HG02981 (cell line): ENCODE measurements at regions not wholly inside any gene's neighbourhood (a gene's known extent, or its start where the extent isn't known, plus 50 kb on each side); places are given as distances from the start of the nearest gene placed in this dataset.
"Not testable (repeated sequence)": the region's sequence is repeated elsewhere in the genome, so short reads cannot be mapped to it uniquely, and the experiment has no call there.

Experiments
- ATAC-seq: cut with Tn5 transposase; IDR thresholded peaks from one replicate; pipeline ENCODE4 v1.9.1; 2021; ENCODE audit warnings: mild to moderate bottlenecking, moderate library complexity; ENCODE audit not compliant: unreplicated experiment

DNA sequence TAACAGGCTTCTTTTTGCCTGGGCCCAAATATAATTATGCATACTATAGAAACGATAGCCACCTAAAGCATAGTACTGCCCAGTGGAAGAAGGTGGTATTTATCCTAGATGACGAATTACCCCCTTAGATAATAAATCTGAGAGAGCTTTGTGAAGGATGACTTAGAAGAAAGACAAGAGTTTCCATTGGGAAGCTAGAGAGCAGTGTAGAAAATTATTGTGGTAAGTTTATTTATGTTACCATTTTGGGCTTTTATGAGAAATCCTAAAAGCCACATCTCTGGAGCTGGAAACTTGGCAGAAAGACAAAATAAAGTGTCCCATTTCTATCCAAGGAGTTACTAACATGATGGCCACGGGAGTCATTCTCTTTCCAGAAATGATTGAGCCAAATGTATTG lies 172.0 kb upstream of the SEMA6A start:
- ATAC-seq = no peak

DNA sequence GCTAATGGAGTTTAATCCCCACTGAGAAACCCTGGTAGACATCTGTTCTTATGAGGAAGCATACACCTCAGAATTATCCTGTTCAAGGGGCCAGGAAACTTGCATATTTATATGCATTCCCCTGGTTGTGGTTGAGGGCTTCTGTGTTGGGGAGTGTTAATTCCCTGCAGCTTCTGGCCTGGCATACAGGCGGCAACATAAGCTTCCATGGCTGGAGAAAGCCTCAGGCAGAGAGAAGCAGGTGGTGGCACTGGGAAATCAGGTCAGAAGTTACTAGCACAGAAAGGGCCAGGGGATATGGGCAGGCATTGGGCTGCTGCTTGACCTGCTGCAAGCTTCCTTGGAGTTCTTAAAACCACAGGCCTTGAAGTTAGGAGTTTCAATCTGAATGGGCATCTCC lies 166.1 kb upstream of the SEMA6A start:
- no peak for ATAC-seq

DNA sequence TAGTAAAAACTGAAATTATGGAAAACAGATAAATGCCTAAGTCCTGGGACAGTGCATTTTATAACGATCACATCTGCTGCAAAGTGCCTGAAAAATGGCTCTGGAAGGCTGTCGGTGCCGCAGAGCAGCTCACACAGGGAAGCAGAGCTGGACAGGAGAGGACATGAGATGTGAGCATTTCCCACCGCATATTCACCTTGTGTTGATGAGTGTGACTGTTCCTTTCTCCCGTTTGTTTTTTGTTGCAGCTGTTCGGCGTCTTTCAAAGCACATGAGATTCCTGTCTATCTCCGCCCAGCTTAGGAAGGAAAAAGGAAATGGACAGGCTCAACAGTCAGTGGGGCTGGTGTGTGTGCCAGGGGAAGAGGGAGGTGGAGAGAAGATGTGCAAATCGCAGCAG lies 164.9 kb upstream of the SEMA6A start:
- no peak for ATAC-seq

DNA sequence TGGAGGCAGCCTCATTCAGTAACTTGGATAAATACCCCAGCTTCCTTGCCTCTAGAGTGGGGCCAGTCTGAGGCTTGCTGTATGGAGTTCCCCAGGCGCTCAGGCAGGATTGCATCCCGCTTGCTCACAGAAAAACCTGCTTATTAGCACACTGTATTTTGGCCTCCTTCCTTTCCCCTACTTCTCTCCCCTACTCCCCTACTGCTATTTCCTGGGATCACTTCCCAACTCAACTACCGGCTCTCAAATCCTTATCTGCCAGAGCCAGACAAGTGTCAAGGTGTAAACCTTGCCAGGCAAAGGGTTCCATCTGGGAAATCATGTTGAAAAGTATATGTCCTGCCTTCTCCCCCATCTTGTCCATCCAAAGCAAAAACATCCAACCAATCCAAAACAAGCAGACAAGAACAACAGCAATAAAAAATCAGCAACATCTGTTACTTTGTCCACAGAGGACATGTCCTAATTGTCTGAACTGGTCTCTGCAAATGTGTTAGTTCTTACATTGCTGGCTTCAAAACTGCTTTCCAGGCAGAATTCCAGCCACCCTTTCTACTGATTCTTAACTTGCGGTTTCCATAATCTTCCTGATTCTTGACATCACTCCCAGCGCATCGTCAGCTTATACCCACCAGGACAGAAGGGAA lies 164.1 kb upstream of the SEMA6A start:
- ATAC-seq = no peak

DNA sequence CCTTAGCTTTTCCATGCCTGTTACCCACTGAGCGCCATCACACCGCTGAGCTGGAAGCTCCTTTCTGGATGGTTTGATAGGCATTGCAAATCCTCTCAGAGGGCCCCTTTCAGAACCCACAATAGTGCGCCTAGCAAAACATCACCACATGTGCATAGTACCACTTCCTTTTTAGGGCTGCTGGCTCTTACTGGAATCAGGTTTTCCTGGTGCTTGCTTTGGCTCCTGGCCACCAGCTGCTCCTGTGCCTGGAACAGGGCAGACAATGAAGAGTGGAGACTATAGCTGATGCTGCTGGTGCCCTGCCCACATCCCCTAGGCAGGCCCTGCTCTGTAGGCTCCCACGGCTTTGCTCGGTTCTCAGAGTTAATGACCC lies 163.6 kb upstream of the SEMA6A start:
- ATAC-seq = no peak

DNA sequence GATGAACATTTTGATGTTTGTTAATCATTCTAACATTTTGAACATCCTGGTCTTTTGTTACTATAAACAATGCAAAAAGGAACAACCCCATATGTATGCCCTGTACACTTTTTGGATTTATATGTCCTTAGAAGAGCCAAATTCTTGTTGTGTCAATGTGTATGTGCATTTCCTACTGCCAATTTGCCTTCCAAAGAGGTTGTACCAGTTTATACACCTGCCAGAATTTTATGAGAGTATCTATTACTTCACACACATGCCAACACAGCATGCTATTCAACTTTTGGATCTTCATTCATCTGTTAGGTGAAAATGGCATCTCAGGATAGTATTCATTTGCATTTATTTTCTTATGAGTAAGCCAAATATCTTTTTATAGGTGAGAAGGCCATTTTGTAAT lies 162.0 kb upstream of the SEMA6A start:
- no peak for ATAC-seq

DNA sequence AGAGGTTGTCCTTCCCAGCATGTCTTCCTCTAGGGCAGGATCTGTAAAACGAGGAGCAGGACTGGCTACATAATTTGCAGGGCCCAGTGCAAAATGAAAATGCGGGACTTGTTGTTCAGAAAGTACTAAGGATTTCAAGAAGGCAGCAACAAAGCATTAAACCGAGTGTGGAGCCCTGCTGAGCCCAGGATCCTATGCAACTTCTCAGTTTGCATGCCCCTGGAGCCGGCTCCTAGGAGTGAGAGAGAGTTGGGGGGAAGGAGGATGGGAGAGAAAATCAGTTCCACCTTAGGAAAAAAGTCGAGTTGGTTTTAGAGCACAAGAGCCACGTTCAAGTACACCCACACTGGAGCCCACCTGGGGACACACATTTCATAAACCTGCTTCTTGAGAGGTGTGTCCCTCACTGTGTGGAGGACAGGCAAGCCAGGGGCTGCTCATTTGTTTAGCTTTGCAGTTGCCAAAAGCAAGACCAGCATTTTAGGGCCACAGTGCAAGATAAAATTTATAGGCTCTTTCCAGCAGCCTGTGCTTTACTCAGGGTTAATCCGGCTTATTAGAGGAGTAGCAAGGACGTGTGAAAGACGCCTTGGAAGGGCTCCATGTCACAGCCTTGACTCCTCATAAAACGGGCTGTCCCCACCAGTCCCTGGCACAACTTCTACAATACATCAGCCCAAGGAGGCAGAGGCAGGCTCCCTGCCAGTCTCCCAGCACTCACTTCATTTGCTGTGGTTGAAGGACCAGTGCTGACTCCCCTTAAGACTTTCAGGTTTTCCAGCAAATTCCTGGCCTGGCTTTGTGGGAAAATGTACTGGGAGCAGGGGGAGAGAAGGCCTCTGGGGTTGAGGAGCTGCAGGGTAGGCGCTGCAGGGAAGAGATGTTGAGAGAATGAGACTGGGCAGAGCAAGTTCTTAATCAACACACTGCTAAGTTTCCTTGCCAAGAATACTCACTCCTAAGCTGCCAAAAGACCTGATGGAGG lies 159.7 kb upstream of the SEMA6A start:
- no peak for ATAC-seq

DNA sequence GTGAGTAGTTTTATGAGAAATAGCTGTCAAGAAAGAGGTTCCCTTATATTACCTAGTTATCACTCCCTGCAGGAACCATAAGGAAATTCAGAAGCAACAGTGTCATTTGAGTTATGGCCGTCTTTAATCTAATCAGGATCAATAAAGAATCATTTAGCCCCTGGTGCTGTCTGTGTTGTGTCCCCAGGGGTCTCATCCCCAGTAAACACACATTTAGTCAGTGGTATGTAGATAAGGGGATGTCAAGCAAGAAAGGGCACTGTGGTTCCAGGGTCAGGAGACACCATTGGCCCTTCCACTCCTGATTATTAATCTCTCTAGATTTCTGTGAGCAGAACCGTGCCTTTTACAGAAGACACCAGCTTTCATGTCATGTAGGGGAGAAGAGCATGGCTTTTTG lies 158.0 kb upstream of the SEMA6A start:
- ATAC-seq = no peak

DNA sequence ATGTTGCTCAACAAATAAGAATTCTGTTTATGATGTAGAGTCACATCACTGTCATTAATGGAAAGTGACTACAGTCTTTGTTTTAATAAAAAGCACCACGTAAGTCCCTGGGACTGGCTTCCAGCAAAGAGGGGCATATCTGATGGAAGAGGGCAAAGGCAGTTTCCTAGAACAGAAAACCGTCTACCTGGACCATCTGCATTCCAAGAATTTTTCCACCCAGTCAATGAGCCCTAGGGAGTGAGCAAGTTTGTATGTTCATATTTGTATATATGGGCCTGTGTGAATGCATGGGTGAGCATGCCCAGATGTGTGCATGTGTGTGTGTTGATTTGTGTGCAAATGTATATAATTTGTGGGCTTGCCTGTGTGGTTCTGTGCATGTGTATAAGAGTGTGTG lies 156.8 kb upstream of the SEMA6A start:
- ATAC-seq = no peak

DNA sequence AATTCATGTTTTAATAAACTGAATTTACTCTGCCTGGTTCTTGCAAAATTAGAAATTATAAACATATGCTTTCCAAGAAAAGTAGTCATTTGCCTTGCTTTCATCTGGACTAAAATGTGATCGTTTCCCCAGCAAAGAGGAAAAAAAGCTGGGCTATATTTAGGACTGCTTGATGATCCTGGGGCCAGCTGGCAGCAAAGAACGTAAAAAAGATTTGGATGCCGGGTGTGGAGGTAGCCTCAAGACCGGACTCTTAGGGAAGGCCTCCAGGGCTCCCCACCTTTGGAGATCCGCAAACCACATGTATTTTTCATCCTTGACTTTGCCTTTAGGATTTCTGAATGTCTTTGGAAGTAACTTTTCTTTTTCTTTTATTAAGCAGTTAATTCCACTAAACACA lies 156.1 kb upstream of the SEMA6A start:
- ATAC-seq = no peak

DNA sequence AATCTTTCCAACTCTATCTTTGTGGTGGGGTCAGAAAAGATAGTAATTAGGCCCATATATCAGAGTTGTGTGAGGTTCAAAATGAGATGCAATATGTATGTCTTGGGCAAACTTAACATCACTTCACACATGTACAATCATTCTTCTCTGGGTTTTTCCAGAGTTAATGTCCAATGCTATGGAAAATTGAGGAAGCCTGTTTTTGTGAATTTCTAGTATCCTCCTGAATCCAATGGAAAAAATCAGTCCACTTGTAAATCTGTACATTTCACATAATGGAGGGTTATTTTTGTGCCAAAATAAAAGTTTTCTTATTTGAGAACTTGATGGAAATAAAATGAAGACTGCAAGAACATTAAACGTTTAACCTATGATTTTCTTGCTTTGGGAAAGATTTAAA lies 155.6 kb upstream of the SEMA6A start:
- ATAC-seq = no peak

DNA sequence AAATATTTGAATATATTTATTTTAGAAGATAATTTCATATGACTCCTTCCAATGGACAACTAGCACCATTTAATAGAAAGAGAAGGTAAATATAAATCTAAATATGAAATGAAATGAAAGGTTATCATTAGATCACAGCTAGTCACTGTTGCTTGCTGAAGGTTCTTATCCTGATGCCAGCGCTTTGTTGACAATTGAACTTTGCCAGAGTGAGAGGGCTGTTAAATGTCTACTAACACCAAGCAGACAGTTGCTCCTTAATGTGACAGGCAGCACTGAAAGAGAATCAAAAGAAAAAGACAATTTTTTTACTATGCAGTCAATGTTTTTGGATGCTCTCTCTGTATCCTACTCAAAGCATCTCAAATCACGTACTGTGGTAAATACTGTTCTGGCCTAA lies 152.6 kb upstream of the SEMA6A start:
- no peak for ATAC-seq

DNA sequence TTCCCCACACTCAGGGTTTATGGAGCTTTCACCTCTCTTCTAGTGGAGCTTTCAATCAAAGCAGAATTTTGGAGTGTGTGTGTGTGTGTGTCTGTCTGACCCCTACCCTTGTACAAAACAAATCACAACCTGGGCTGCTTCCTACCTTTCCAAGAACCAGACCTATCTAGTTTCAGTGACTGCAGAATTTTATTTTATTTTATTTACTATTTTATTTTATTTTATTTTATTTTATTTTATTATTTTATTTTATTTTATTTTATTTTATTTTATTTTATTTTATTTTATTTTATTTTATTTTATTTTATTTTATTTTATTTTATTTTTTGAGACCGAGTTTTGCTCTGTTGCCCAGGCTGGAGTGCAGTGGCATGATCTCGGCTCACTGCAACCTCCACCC lies 151.6 kb upstream of the SEMA6A start:
- ATAC-seq = not testable (repeated sequence)

DNA sequence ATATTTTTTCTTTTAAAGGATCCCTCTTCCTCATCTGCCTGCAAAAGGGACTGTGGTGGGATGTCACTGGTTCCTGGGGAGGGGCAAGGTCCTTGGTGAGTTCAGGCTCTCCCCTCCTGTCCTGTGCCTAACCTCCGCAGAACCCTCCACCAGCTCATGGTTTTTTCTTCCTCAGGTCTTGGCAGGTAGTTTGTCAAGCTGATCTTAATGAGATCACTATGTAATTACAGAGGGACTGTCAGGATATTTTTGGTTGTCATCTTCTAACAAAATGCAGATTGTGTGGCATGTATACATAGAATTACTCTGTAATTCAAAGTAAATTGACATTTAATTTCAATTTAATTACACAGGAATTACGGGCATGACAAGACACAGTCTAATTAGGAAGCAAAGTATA lies 150.3 kb upstream of the SEMA6A start:
- ATAC-seq = no peak

DNA sequence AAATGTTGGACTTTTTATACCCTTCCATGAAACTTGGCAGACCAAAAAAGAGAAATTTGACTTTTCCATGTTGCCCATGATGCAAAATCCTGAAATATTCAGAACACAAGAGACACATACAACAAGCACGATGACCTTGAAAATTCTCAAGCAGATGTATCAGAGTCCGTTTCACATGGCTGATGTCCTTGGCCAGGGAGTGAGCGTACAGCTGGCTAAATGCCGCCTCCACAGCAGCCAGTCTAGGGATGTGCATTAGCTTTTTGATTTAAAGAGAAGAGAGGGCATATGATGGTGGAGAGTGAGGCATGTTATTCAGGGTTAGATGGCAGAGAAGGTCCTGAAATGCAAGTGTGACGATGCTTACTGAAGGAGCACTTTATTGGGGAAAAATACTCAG lies 148.0 kb upstream of the SEMA6A start:
- ATAC-seq = no peak

DNA sequence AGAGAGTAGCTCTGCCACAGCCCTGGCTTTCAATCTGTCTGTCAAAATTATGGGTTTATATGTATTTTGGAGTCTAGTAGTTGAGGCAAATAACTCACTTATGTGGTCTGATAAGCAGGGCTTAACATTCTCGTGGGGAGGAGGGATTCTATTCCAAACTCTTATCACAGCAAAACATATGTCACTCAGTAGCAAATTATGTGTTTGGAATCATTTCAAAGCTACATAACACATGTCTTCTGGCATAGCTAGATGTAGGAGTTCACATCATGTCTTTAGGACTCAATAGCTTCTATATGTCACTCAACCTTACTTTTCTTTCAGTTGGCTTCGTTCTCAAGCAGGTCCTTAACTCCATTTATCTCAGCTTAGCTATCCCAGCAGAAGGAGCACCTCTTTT lies 144.5 kb upstream of the SEMA6A start:
- ATAC-seq = no peak

DNA sequence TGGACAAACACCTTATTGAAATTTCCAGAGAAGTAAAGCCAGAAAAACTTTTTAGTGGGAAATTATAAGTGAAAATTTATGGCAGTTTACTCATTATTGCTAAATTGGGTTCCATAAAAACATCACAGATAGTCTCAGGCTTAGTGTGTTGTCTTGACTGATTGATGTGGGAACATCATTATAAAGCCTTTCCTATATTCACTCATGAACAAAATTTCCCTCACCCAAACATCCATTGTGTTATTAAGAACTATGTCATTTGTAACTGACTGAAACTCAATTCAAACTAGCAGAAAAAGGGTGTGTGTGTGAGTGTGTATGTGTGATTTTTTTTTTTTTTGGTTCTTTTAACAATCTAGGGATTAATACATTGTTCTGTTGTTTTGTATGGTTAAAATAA lies 143.7 kb upstream of the SEMA6A start:
- ATAC-seq = no peak

DNA sequence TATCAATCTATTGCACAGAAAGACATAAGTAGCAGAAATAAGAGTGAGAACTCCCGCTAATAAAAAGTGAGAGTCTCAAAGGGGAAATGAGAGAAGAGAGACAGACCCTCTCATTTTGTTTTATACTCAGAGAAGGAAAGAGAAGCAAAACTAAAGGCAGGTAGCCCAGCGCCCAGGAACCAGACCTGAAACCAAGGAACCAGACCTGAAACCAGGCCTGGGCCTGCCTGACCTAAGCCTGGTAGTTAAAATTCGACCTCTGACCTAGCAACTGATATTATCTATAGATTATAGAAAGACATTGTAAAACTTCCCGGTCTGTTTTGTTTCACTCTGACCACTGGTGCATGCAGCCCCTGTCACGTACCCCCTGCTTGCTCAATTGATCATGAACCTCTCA lies 134.5 kb upstream of the SEMA6A start:
- ATAC-seq = no peak

DNA sequence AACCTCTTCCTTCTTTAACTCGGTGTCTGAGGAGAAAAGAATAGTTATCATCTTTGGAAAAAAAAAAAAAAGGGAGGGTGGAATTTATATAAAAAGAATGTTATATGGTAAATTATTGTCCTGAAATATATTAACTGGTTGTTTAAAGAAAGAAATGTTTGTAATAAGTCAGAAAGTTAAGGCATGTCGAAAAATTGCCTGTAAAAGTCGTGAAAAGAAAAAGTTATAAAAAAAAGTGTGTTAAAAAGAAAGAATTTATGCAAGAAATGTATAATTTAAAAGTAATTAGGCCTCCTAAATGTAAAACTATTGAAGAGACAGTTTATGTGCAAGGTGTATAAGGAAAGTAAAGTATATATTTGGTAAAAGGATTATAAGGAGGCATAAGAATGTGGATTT lies 130.5 kb upstream of the SEMA6A start:
- not testable (repeated sequence) for ATAC-seq

DNA sequence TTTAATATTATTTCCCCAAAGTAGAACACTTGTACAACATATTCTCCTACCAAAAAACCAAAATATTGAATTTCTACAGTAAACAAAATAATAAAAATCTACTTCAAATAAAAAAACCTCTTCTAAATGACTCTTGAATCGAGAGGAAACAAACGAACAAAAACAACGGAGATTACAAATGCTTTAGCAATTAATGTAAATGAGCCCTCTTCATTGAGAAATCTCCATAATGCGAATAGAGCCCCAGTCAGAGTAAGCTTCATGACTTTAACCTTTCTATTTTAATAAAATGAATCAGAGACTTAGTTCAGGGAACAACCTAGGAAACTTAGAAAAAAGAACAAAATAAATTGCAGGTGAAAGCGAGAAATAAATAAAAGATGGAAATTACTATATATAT lies 129.3 kb upstream of the SEMA6A start:
- ATAC-seq = no peak

DNA sequence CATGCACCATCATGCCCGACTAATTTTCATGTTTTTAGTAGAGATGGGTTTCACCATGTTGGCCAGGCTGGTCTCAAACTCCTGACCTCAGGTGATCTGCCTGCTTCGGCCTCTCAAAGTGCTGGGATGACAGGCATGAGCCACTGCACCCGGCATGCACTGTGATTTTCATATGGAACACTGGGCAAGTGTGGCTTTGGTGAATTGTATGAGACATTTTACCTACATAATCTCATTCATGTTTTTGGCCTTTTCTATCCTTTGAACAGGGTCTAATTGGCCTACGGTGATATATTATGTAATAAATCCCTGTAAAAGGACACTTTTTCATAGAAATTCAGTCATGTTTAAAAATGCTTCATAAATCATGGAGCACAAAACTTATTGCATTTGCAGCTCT lies 128.7 kb upstream of the SEMA6A start:
- ATAC-seq = no peak

DNA sequence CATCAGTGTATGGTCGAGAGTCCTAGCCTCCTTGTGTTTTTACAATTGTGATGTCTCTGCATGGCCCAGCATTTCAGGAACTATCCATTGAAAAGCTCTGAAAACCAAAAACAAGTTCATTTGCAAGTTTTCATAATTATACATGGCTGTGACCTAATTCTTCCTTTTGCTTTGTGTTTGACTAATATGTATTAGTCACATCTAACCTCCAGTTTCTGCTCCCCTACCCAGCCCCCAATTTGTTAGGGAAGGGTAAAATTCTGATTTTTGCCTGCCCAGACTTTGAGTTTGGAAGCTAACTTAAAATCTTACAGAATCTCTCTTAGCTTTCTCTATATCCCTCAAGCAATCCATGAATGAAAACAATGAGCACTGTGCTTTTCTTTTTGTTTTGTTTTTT lies 128.2 kb upstream of the SEMA6A start:
- ATAC-seq = no peak

DNA sequence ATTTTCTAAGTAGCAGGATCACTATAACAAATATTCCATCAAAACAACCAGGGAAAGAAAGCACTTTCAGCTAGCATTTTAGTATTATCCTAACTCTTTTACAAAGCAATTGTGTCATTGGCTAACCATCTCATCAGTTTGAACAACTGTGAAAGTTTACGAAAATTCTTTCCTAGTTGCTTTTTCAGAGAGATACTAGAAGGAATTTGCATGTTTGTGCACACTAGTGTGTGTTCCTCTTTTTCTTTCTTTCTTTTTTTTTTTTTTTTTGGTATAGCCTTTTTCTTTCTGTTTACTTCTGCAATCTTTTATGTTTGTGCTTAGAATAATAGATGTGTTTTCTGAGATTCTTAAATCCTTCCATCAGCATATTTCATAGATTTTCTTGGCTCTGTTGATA lies 124.7 kb upstream of the SEMA6A start:
- no peak for ATAC-seq
